ENCODE measurements at regions not wholly inside any gene's neighbourhood (a gene's known extent, or its start where the extent isn't known, plus 50 kb on each side); places are given as distances from the start of the nearest gene placed in this dataset.

DNA sequence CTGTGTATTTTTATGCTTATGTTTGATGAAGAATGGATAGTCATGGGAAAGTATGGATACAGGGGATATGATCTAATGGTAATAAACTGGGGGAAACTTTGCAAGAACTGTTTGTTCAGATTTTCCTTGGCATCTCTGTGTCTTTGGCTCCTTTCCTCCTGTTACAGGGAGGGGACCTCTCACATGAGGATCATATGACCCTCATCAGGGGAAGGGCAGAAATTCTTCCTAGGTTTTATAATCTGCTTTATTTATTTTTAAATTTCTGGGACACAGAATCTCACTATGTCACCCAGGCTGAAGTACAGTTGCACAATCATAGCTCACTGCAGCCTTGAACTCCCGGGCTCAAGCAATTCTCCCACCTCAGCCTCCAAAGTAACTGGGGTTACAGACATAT, 526.5 kb downstream of the CCER1 start:
- ChIA-PET CTCF (no interaction called here), POLR2A (ENCODE audit: low non-redundant PET) (no interaction called here)
- TF ChIP-seq, protein P1, sequence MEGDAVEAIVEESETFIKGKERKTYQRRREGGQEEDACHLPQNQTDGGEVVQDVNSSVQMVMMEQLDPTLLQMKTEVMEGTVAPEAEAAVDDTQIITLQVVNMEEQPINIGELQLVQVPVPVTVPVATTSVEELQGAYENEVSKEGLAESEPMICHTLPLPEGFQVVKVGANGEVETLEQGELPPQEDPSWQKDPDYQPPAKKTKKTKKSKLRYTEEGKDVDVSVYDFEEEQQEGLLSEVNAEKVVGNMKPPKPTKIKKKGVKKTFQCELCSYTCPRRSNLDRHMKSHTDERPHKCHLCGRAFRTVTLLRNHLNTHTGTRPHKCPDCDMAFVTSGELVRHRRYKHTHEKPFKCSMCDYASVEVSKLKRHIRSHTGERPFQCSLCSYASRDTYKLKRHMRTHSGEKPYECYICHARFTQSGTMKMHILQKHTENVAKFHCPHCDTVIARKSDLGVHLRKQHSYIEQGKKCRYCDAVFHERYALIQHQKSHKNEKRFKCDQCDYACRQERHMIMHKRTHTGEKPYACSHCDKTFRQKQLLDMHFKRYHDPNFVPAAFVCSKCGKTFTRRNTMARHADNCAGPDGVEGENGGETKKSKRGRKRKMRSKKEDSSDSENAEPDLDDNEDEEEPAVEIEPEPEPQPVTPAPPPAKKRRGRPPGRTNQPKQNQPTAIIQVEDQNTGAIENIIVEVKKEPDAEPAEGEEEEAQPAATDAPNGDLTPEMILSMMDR (conservative IDR thresholded peaks at IDR 0.05; ENCODE audit: low read depth), result no peak
- H3K27ac ChIP-seq, result no peak overlapping the region
- no peak for DNase-seq (ENCODE audit: low spot score)

DNA sequence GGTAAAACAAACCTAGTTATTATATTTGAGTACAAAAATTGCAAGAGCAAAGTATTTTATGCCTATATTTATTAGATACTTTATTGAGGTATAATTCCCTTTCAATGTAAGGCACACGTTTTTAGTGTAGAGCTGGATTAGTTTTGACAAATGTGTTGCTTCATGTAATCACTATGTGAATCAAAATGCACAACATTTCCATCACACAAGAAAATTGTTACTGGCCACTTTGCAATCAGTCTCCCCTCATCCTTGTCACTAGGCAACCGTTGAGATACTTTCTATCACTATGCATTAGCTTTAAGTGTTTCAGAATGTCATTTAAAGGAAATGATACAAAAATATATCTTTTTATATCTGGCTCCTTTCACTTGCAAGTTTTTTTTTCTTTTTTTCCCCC, 531.0 kb downstream of the CCER1 start:
- TF ChIP-seq, protein P1 (conservative IDR thresholded peaks at IDR 0.05; ENCODE audit: low read depth), result no peak
- CTCF ChIA-PET, result no interaction called here
- DNase-seq (ENCODE audit: low spot score), result no peak
- no peak overlapping the region for H3K27ac ChIP-seq
- POLR2A ChIA-PET (ENCODE audit: low non-redundant PET), result no interaction called here

DNA sequence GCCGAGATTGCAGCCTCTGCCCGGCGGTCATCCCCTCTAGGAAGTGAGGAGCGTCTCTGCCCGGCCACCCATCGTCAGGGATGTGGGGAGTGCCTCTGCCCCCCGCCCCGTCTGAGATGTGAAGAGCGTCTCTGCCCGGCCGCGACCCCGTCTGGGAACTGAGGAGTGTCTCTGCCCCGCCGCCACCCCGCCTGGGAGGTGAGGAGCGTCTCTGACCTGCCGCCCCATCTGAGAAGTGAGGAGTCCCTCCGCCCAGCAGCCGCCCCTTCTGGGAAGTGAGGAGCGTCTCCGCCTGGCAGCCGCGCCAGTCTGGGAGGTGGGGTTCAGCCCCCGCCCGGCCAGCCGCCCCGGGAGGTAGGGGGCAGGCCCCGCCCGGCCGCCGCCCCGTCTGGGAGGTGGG, 544.0 kb downstream of the CCER1 start:
- ChIA-PET CTCF (no interaction called here), POLR2A (ENCODE audit: low non-redundant PET) (no interaction called here)
- TF ChIP-seq, protein P1 (conservative IDR thresholded peaks at IDR 0.05; ENCODE audit: low read depth), result no peak
- DNase-seq (ENCODE audit: low spot score), result no peak
- H3K27ac ChIP-seq, result no peak overlapping the region

DNA sequence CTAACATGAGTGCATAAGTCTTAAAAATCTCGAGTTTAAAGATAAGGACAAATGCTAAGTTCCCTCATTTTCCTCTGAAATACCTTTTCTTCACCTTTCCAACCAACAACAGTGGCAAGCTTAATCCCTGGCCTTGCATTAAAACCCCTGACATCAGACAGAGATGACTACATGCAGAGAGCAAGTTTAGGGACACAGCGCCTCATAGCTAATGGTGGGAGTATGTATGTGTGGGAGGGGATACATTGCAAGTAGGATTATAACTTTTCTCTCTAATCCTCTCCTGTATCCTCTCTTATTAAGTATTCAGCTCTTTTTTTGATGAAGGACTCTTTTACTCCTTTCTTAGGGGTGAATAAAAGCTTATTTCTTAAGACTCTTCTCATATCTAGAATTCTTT, 547.1 kb downstream of the CCER1 start:
- TF ChIP-seq, protein P1 (conservative IDR thresholded peaks at IDR 0.05; ENCODE audit: low read depth), result no peak
- POLR2A ChIA-PET (ENCODE audit: low non-redundant PET), result no interaction called here
- CTCF ChIA-PET, result no interaction called here
- H3K27ac ChIP-seq, result no peak overlapping the region
- no peak for DNase-seq (ENCODE audit: low spot score)

DNA sequence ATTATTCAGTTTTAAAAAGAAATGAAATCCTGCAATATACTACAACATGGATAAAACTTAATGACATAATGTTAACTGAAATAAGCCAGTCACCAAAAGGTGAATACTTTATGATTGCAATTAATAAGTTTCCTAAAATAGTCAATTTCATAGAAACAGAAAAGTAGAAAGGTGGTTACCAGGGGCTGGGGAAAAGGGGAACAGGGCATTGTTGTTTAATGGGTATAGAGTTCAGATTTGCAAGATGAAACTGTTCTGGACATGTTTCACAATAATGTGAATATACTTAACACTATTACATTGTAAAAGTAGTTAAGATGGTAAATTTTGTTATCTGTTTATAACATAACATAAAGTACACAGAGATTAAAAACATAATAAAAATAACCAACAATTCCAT, 550.9 kb downstream of the CCER1 start:
- POLR2A ChIA-PET (ENCODE audit: low non-redundant PET), result no interaction called here
- DNase-seq (ENCODE audit: low spot score), result no peak

DNA sequence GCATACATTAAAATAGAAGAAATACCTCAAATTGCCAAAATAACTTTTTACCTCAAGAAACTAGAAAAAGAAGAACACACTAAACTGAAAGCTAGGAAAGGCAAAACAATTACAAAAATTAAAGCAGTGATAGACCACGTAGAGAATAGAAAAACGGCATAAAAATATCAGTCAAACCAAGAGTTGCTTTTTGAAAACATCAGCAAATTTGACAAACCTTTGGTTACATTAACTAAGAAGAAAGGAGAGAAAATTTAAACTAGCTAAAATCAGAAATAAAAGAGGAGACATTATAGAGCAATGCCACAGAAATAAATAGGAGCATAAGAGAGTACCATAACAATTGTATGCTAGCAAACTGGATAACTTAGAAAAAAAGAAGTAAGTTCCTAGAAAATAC, 553.8 kb downstream of the CCER1 start:
- CTCF ChIA-PET, result interaction anchor here (0.6 to 0.7 kb wide), 3 partner anchors 11 to 176 kb away, joined by 3 to 7 read pairs (median 6); no protein-coding TSS in a partner anchor

More for the DNA sequence above, 550.9 kb downstream of the CCER1 start:
- no peak overlapping the region for H3K27ac ChIP-seq
- CTCF ChIA-PET, result no interaction called here
- TF ChIP-seq, protein P1 (conservative IDR thresholded peaks at IDR 0.05; ENCODE audit: low read depth), result no peak

More for the DNA sequence above, 553.8 kb downstream of the CCER1 start:
- DNase-seq (ENCODE audit: low spot score), result no peak
- H3K27ac ChIP-seq, result no peak overlapping the region
- POLR2A ChIA-PET (ENCODE audit: low non-redundant PET), result no interaction called here
- TF ChIP-seq, protein P1 (conservative IDR thresholded peaks at IDR 0.05; ENCODE audit: low read depth), result no peak
